Cardiac septum (tissue), 1 donor: ENCODE measurements at regions not wholly inside any gene's neighbourhood (a gene's known extent, or its start where the extent isn't known, plus 50 kb on each side); places are given as distances from the start of the nearest gene placed in this dataset. TPM values are rescaled to one million over a fixed set of nuclear protein-coding genes. Genes with fewer than 3 reads are reported as not detected.

Experiments used
- microRNA-seq: library from miRNA; unstranded; fragments of <30 nt; microRNA quantifications from one replicate; pipeline ENCODE4 v1.2.0, GENCODE V29; 2020
- donor health status: DM: no; HTN: no; CAD: no.

Small RNAs in the stretch of these regions (microRNA-seq; reads per million reads assigned to microRNA genes)
- not detected for gene MIR4436B2
